ENCODE measurements at regions not wholly inside any gene's neighbourhood (a gene's known extent, or its start where the extent isn't known, plus 50 kb on each side); places are given as distances from the start of the nearest gene placed in this dataset.

GRCh38 chr9:120264528-120264927 lies 315.4 kb downstream of the CDK5RAP2 start:
- TF ChIP-seq CTCF (conservative IDR thresholded peaks at IDR 0.05) (no peak), ZFX (IDR thresholded peaks at IDR 0.05) (no peak)
